ENCODE measurements at regions not wholly inside any gene's neighbourhood (a gene's known extent, or its start where the extent isn't known, plus 50 kb on each side); places are given as distances from the start of the nearest gene placed in this dataset.

GRCh38 chr6:19905584-19905983 is 68.4 kb downstream of the ID4 start:
- Mint-ChIP-seq H3K27me3 (ENCODE audit: low read depth) (no peaks in the 10 kb centered on the region), H3K9me3 (no peaks in the 10 kb centered on the region), H3K27ac (peak overlapping the region in 2 of 3 experiments; percentile 68 to 72), H3K4me3 (no peak overlapping the region), H3K4me1 (peaks cover 15% of the 10 kb centered on the region), H3K36me3 (ENCODE audit: low read depth) (no peaks in the 10 kb centered on the region)
- TF ChIP-seq CTCF (IDR thresholded peaks at IDR 0.05; ENCODE audit: unreplicated experiment in 3 of 3): no peak

- no peaks in the 10 kb centered on the region for H3K9me3 Mint-ChIP-seq
- H3K36me3 Mint-ChIP-seq (ENCODE audit: low read depth): no peaks in the 10 kb centered on the region
- H3K27me3 Mint-ChIP-seq (ENCODE audit: low read depth): no peaks in the 10 kb centered on the region
- H3K27ac Mint-ChIP-seq: peak overlapping the region in 2 of 3 experiments; percentile 68 to 72
- no peak for TF ChIP-seq CTCF (IDR thresholded peaks at IDR 0.05; ENCODE audit: unreplicated experiment in 3 of 3)
- H3K4me3 Mint-ChIP-seq: no peak overlapping the region
- peaks cover 15% of the 10 kb centered on the region for H3K4me1 Mint-ChIP-seq
Observed at GRCh38 chr6:19906171-19906570, 69.0 kb downstream of the ID4 start.

- no peaks in the 10 kb centered on the region for H3K27me3 Mint-ChIP-seq (ENCODE audit: low read depth)
- no peak overlapping the region for H3K4me3 Mint-ChIP-seq
- no peak overlapping the region for H3K27ac Mint-ChIP-seq
- TF ChIP-seq CTCF (IDR thresholded peaks at IDR 0.05; ENCODE audit: unreplicated experiment in 3 of 3): no peak
- H3K4me1 Mint-ChIP-seq: peaks cover under 1% of the 10 kb centered on the region
- H3K9me3 Mint-ChIP-seq: peaks cover 19% of the 10 kb centered on the region
- no peaks in the 10 kb centered on the region for H3K36me3 Mint-ChIP-seq (ENCODE audit: low read depth)
Observed at GRCh38 chr6:19911223-19911622, 74.1 kb downstream of the ID4 start.

- Mint-ChIP-seq H3K9me3 (peaks cover 45% of the 10 kb centered on the region), H3K36me3 (ENCODE audit: low read depth) (no peaks in the 10 kb centered on the region), H3K27ac (no peak overlapping the region), H3K4me1 (no peaks in the 10 kb centered on the region), H3K27me3 (ENCODE audit: low read depth) (peaks cover 6% of the 10 kb centered on the region), H3K4me3 (no peak overlapping the region)
- TF ChIP-seq CTCF (IDR thresholded peaks at IDR 0.05; ENCODE audit: unreplicated experiment in 3 of 3): no peak
Observed at GRCh38 chr6:19918436-19918835, 81.3 kb downstream of the ID4 start.

GRCh38 chr6:19921786-19922185 is 84.6 kb downstream of the ID4 start:
- no peaks in the 10 kb centered on the region for H3K4me1 Mint-ChIP-seq
- peaks cover 12% of the 10 kb centered on the region for H3K27me3 Mint-ChIP-seq (ENCODE audit: low read depth)
- no peak for TF ChIP-seq CTCF (IDR thresholded peaks at IDR 0.05; ENCODE audit: unreplicated experiment in 3 of 3)
- no peaks in the 10 kb centered on the region for H3K36me3 Mint-ChIP-seq (ENCODE audit: low read depth)
- H3K9me3 Mint-ChIP-seq: peaks cover 20% of the 10 kb centered on the region
- H3K4me3 Mint-ChIP-seq: no peak overlapping the region
- no peak overlapping the region for H3K27ac Mint-ChIP-seq

- Mint-ChIP-seq H3K27me3 (ENCODE audit: low read depth) (peaks cover 16% of the 10 kb centered on the region), H3K4me1 (no peaks in the 10 kb centered on the region), H3K27ac (no peak overlapping the region), H3K36me3 (ENCODE audit: low read depth) (no peaks in the 10 kb centered on the region), H3K9me3 (no peaks in the 10 kb centered on the region), H3K4me3 (no peak overlapping the region)
- no peak for TF ChIP-seq CTCF (IDR thresholded peaks at IDR 0.05; ENCODE audit: unreplicated experiment in 3 of 3)
Observed at GRCh38 chr6:19925533-19925932, 88.4 kb downstream of the ID4 start.
